Left cardiac atrium (tissue), 4 donors: ENCODE measurements at regions not wholly inside any gene's neighbourhood (a gene's known extent, or its start where the extent isn't known, plus 50 kb on each side); places are given as distances from the start of the nearest gene placed in this dataset.

ENCODE experiments used
- ATAC-seq, 2 donors: fragments of 200-7000 bp; cut with Tn5 transposase; one replicate each; pipeline ENCODE4 v1.9.1; 2020; ENCODE audit warnings: mild to moderate bottlenecking in 2 of 2, moderate library complexity in 2 of 2
- DNase-seq: peaks from one replicate; pipeline ENCODE4 v3.0.0-alpha.2; 2020
- intact Hi-C, 2 donors: fragments of 100-400 bp; cut with DNase I; formaldehyde crosslinking; loops; one replicate each; pipeline versions ENCODE4 v1.14.1 to v1.15.1; 2022 to 2023
- donor health status: DM: no; HTN: yes; CAD: no.
- donor health status: DM: no; HTN: yes; CAD: no; lungs with severe emphysema.
- donor health status: DM: yes; HTN: yes; CAD: no.
- donor health status: Dilated cardiomyopathy.

- intact Hi-C loops, result no loop called here
- ATAC-seq (no peak), DNase-seq (no peak)
Observed at GRCh38 chr9:32218100-32218767, 166.2 kb upstream of the ACO1 start.

GRCh38 chr9:32220750-32221149 is 163.7 kb upstream of the ACO1 start:
- no peak for DNase-seq
- ATAC-seq, result no peak
- intact Hi-C loops, result no loop called here

- no peak for ATAC-seq
- intact Hi-C loops, result no loop called here
- DNase-seq, result no peak
Observed at GRCh38 chr9:32234451-32234850, 150.0 kb upstream of the ACO1 start.

- DNase-seq (no peak), ATAC-seq (no peak)
- intact Hi-C loops, result no loop called here
Observed at GRCh38 chr9:32247168-32247567, 137.3 kb upstream of the ACO1 start.

- intact Hi-C loops, result no loop called here
- ATAC-seq (no peak), DNase-seq (no peak)
Observed at GRCh38 chr9:32248189-32248712, 136.2 kb upstream of the ACO1 start.

GRCh38 chr9:32251539-32251938 is 132.9 kb upstream of the ACO1 start:
- DNase-seq (peak; percentile 25), ATAC-seq (peak; percentile 70 to 86)
- intact Hi-C loops, result loop anchor here in 1 of 2 donors (10.0 kb wide), 2 partner anchors 337 to 1137 kb away; no protein-coding TSS in a partner anchor

- ATAC-seq, result no peak
- no peak for DNase-seq
- intact Hi-C loops, result loop anchor here in 1 of 2 donors (10.0 kb wide), 2 partner anchors 339 to 1139 kb away; no protein-coding TSS in a partner anchor
Observed at GRCh38 chr9:32253731-32254130, 130.7 kb upstream of the ACO1 start.

DNA sequence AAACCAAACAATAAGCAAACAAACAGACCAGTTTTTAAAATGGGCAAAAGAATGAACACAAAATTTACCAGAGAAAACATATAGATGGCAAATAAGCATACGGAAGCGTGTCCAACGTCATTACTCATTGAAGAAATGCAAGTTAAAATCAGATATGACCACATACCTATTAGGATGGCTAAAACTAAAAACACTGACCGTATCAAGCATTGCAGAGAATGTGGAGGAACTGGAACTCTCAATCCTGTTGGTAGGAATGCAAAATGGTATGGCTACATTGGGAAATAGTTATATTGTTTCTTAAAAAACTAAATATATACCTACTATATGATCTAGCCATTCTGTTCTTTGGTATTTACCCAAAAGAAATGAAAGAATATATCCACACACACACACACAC is 129.4 kb upstream of the ACO1 start:
- intact Hi-C loops, result loop anchor here in 1 of 2 donors (10.0 kb wide), 2 partner anchors 340 to 1140 kb away; no protein-coding TSS in a partner anchor
- no peak for ATAC-seq
- no peak for DNase-seq

- intact Hi-C loops, result loop anchor here in 1 of 2 donors (10.0 kb wide), 2 partner anchors 344 to 1144 kb away; no protein-coding TSS in a partner anchor
- DNase-seq, result no peak
- no peak for ATAC-seq
Observed at GRCh38 chr9:32258482-32258881, 126.0 kb upstream of the ACO1 start.

GRCh38 chr9:32260151-32260862 is 124.1 kb upstream of the ACO1 start:
- ATAC-seq, result no peak
- no peak for DNase-seq
- intact Hi-C loops, result no loop called here

DNA sequence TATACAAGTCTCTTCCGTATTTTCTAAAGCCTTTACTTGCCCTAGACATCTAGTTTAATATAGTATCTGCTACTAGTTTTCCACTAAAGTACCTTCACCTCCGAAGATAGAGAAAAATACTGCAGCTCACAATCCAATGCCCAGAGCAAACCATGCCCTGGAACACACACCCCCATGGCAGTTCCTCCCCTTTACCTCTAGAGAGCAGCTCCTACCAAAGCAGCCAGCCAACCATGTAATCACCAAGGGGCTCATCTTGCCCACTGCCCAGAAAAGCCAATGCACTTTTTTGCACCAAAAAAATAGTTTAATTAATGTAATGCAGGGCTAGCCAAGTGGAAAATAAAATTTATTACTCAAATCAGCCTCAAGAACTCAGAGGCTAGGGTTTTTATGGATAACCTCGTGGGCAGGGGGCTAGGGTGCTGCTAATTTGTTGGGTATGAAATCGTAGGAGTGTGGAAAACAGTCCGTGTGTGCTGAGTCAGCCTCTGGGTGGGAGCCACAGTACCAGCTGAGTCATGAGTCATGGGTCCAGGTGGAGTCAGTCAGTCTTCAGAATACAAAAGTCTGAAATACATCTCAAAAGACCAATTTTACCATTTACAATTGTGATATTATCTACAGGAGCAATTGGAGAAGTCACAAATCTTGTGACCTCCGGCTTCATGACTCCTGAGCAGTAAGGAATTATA is 120.1 kb upstream of the ACO1 start:
- DNase-seq, result no peak
- ATAC-seq, result peak in 1 of 2 donors; percentile 91
- intact Hi-C loops, result no loop called here

DNA sequence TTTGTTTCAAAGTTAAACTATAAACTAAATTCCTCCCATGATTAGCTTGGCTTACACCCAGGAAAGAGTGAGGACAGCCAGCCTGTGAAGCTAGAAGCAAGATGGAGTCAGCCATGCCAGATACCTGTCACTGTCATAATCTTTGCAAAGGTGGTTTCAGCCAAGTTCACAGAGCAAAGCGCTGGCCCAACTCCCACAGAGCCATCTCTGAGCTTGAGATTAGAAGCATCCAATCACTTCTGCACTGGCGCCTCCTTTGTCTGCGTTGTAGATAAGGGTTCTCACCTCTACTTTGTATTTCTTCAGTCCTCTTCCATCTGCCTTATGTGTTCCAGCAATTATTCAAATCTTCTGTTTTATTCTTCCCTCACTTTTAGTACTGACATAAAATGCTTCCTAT is 119.4 kb upstream of the ACO1 start:
- ATAC-seq, result no peak
- DNase-seq, result no peak
- intact Hi-C loops, result no loop called here

DNA sequence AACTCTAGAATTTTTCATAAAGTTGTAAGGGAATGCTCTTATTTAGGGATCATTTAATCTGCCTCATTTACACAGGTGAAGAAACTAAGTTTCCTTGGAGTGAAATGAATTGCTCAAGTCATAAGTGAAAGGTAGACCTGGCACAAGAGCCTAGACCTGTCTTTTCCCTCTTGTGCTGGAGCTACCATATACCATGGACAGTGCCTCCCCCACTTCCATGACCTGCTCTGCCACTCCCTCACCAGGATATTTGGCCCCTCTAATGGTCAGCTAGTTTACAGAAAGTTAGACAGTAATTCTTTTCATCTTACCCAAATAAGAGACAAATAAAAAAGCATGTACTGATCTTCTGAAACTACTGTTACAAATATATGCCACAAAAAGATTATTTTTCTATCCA is 105.5 kb upstream of the ACO1 start:
- ATAC-seq, result no peak
- DNase-seq, result no peak
- intact Hi-C loops, result no loop called here

GRCh38 chr9:32289756-32290155 is 94.7 kb upstream of the ACO1 start:
- intact Hi-C loops, result no loop called here
- no peak for ATAC-seq

GRCh38 chr9:32291370-32291769 is 93.1 kb upstream of the ACO1 start:
- ATAC-seq (no peak), DNase-seq (no peak)
- intact Hi-C loops, result no loop called here

More at GRCh38 chr9:32289756-32290155, 94.7 kb upstream of the ACO1 start:
- DNase-seq, result no peak

GRCh38 chr9:32292611-32293010 is 91.8 kb upstream of the ACO1 start:
- no peak for DNase-seq
- ATAC-seq, result no peak
- intact Hi-C loops, result no loop called here

GRCh38 chr9:32293091-32293490 is 91.4 kb upstream of the ACO1 start:
- intact Hi-C loops, result no loop called here
- DNase-seq (no peak), ATAC-seq (no peak)

- intact Hi-C loops, result no loop called here
- DNase-seq (no peak), ATAC-seq (no peak)
Observed at GRCh38 chr9:32294106-32294505, 90.3 kb upstream of the ACO1 start.

- ATAC-seq (no peak), DNase-seq (no peak)
- intact Hi-C loops, result no loop called here
Observed at GRCh38 chr9:32300373-32300772, 84.1 kb upstream of the ACO1 start.

DNA sequence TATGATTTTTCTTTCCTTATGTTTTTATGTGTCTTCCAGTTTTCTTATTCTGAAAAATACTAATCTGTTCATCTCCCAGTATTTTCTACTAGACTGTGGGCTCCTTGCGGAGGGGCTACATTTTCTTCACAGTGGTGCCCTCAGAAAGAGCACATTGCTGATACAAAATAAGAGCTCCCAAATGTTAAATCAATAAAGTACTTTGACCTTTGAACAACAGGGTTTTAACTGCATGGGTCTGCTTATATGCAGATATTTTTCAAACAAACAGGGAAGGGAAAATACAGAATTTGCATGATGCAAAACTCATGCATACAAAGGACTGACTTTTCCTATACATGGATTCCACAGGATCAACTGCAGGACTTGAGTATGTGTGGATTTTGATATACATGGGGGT is 79.9 kb upstream of the ACO1 start:
- ATAC-seq, result no peak
- DNase-seq, result no peak
- intact Hi-C loops, result no loop called here
